Neural cell (in vitro differentiated cells): ENCODE measurements at regions not wholly inside any gene's neighbourhood (a gene's known extent, or its start where the extent isn't known, plus 50 kb on each side); places are given as distances from the start of the nearest gene placed in this dataset.

Source experiments
- EP300 ChIP-seq: fragments of 450-650 bp; conservative IDR thresholded peaks from 2 replicates; pipeline ENCODE4 v1.6.1; 2014; ENCODE audit warnings: antibody characterized with exemption, mild to moderate bottlenecking, moderate library complexity; ENCODE audit not compliant: poor library complexity, severe bottlenecking
- EZH2 ChIP-seq: fragments of 200-600, 300-800 bp; shearing (Covaris generic), sonication (generic); IDR thresholded peaks from 2 replicates; pipeline ENCODE4 v1.6.1; 2014; ENCODE audit warnings: antibody characterized with exemption, low read length, borderline replicate concordance, mild to moderate bottlenecking; ENCODE audit not compliant: insufficient read depth, poor library complexity, severe bottlenecking
- MXI1 ChIP-seq: fragments of 450-650 bp; conservative IDR thresholded peaks from 2 replicates; pipeline ENCODE4 v1.6.1; 2014; ENCODE audit warnings: antibody characterized with exemption, mild to moderate bottlenecking; ENCODE audit not compliant: poor library complexity, severe bottlenecking
- RAD21 ChIP-seq: fragments of 450-650 bp; conservative IDR thresholded peaks from 2 replicates; pipeline ENCODE4 v1.6.1; 2014; ENCODE audit warnings: antibody characterized with exemption, mild to moderate bottlenecking, moderate library complexity
- TF ChIP-seq, protein P1 (sequence below): fragments of 450-650 bp; IDR thresholded peaks from 2 replicates; pipeline ENCODE4 v1.5.1; 2014; ENCODE audit warnings: antibody characterized with exemption, mild to moderate bottlenecking, moderate library complexity; ENCODE audit not compliant: poor library complexity, severe bottlenecking

DNA sequence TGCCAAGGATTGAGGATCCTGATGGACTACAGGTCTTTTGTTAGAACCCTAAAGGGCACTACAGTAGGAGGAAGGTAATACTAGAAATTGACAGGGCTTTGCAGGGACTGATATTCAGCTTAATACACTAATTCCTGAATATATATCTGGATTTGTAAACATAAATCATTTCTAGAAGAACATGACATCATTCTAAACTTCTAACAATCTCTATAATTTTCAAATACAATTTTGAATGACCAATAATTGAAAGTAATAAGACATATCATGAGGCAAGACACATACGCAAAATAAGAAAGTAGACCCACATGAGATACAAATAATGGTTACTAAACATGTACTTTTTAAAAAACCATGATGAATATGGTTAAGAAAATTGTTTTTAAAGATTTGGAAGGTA, 52.4 kb upstream of the LRRC8B start:
- TF ChIP-seq EZH2: no peak
- TF ChIP-seq, protein P1, sequence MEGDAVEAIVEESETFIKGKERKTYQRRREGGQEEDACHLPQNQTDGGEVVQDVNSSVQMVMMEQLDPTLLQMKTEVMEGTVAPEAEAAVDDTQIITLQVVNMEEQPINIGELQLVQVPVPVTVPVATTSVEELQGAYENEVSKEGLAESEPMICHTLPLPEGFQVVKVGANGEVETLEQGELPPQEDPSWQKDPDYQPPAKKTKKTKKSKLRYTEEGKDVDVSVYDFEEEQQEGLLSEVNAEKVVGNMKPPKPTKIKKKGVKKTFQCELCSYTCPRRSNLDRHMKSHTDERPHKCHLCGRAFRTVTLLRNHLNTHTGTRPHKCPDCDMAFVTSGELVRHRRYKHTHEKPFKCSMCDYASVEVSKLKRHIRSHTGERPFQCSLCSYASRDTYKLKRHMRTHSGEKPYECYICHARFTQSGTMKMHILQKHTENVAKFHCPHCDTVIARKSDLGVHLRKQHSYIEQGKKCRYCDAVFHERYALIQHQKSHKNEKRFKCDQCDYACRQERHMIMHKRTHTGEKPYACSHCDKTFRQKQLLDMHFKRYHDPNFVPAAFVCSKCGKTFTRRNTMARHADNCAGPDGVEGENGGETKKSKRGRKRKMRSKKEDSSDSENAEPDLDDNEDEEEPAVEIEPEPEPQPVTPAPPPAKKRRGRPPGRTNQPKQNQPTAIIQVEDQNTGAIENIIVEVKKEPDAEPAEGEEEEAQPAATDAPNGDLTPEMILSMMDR: no peak
- no peak for TF ChIP-seq RAD21
- TF ChIP-seq MXI1: no peak
- TF ChIP-seq EP300: no peak
